Vagina (tissue), 2 donors: ENCODE measurements at regions not wholly inside any gene's neighbourhood (a gene's known extent, or its start where the extent isn't known, plus 50 kb on each side); places are given as distances from the start of the nearest gene placed in this dataset.

ENCODE experiments used
- DNase-seq, 2 donors: peaks; one replicate each; pipeline ENCODE4 v3.0.0-alpha.2; 2017; ENCODE audit errors: extremely low spot score in 2 of 2
- H3K27ac ChIP-seq: fragments of 200-600 bp; sonication (generic); one replicate; pipeline ENCODE4 v1.5.1; 2019
- H3K27me3 ChIP-seq: fragments of 200-600 bp; sonication (generic); one replicate; pipeline ENCODE4 v1.5.1; 2019
- H3K36me3 ChIP-seq, 2 donors: fragments of 200-600 bp; sonication (generic); one replicate each; pipeline ENCODE4 v1.5.1; 2017 to 2019
- H3K4me1 ChIP-seq: fragments of 200-600 bp; sonication (generic); one replicate; pipeline ENCODE4 v1.5.1; 2019
- H3K4me3 ChIP-seq, 2 donors: fragments of 200-600 bp; sonication (generic); 1 replicate in 1 of 2; 2 replicates in 1 of 2; pipeline ENCODE4 v1.5.1; 2016 to 2019
- H3K9me3 ChIP-seq: fragments of 200-600 bp; sonication (generic); one replicate; pipeline ENCODE4 v1.5.1; 2019
- CTCF ChIP-seq, 3 experiments: fragments of 450-650 bp in 2 of 3; fragments of 200-600 bp in 1 of 3; sonication (generic) in 1 of 3; IDR thresholded peaks; one replicate each; pipeline ENCODE4 v1.5.1; 2017 to 2019; ENCODE audit warnings: antibody characterized with exemption in 3 of 3, mild to moderate bottlenecking in 2 of 3, moderate library complexity in 2 of 3
- POLR2A ChIP-seq, 2 donors: fragments of 450-650 bp; IDR thresholded peaks; one replicate each; pipeline ENCODE4 v1.6.1; 2017; ENCODE audit warnings: antibody characterized with exemption in 2 of 2, mild to moderate bottlenecking in 2 of 2, moderate library complexity in 2 of 2
- POLR2AphosphoS5 ChIP-seq, 2 donors: sonication (generic); formaldehyde crosslinking; IDR thresholded peaks; one replicate each; pipeline ENCODE4 v1.9.0; 2017; ENCODE audit warnings: antibody characterized with exemption in 2 of 2, mild to moderate bottlenecking in 2 of 2, low read depth in 1 of 2; ENCODE audit not compliant: insufficient read depth in 1 of 2
- intact Hi-C: fragments of 100-400 bp; cut with DNase I; formaldehyde crosslinking; loops from one replicate; pipeline ENCODE4 v1.15.1; 2023

- H3K27ac ChIP-seq = no peak overlapping the region
- intact Hi-C loops = no loop called here
- DNase-seq = no peak
- H3K9me3 ChIP-seq = no peaks in the 10 kb centered on the region
- H3K36me3 ChIP-seq = no peaks in the 10 kb centered on the region
- no peak for TF ChIP-seq CTCF (IDR thresholded peaks at IDR 0.05)
- TF ChIP-seq POLR2A (IDR thresholded peaks at IDR 0.05) = no peak
- TF ChIP-seq POLR2AphosphoS5 (IDR thresholded peaks at IDR 0.05; ENCODE audit: insufficient read depth in 1 of 2, low read depth in 1 of 2) = no peak
- H3K4me1 ChIP-seq = no peaks in the 10 kb centered on the region
- no peak overlapping the region for H3K4me3 ChIP-seq
- H3K27me3 ChIP-seq = no peaks in the 10 kb centered on the region
Measured at GRCh38 chr2:203798296-203799087, 69.1 kb upstream of the CTLA4 start.

- H3K4me3 ChIP-seq = no peak overlapping the region
- no peak overlapping the region for H3K27ac ChIP-seq
- intact Hi-C loops = no loop called here
- TF ChIP-seq CTCF (IDR thresholded peaks at IDR 0.05) (no peak), POLR2A (IDR thresholded peaks at IDR 0.05) (no peak), POLR2AphosphoS5 (IDR thresholded peaks at IDR 0.05; ENCODE audit: insufficient read depth in 1 of 2, low read depth in 1 of 2) (no peak)
- H3K4me1 ChIP-seq = no peaks in the 10 kb centered on the region
- no peaks in the 10 kb centered on the region for H3K9me3 ChIP-seq
- no peaks in the 10 kb centered on the region for H3K36me3 ChIP-seq
- DNase-seq = no peak
- no peaks in the 10 kb centered on the region for H3K27me3 ChIP-seq
Measured at GRCh38 chr2:203799908-203800307, 67.7 kb upstream of the CTLA4 start.

GRCh38 chr2:203800783-203801182, 66.8 kb upstream of the CTLA4 start:
- no peak overlapping the region for H3K27ac ChIP-seq
- DNase-seq = no peak
- TF ChIP-seq POLR2AphosphoS5 (IDR thresholded peaks at IDR 0.05; ENCODE audit: insufficient read depth in 1 of 2, low read depth in 1 of 2) (no peak), CTCF (IDR thresholded peaks at IDR 0.05) (no peak), POLR2A (IDR thresholded peaks at IDR 0.05) (no peak)
- no peaks in the 10 kb centered on the region for H3K9me3 ChIP-seq
- H3K36me3 ChIP-seq = no peaks in the 10 kb centered on the region
- H3K27me3 ChIP-seq = no peaks in the 10 kb centered on the region
- no peak overlapping the region for H3K4me3 ChIP-seq
- intact Hi-C loops = no loop called here
- no peaks in the 10 kb centered on the region for H3K4me1 ChIP-seq

GRCh38 chr2:203802342-203803052, 65.1 kb upstream of the CTLA4 start:
- Histone ChIP-seq H3K9me3 (no peaks in the 10 kb centered on the region), H3K27ac (no peak overlapping the region), H3K36me3 (no peaks in the 10 kb centered on the region), H3K4me1 (no peaks in the 10 kb centered on the region), H3K27me3 (no peaks in the 10 kb centered on the region), H3K4me3 (no peak overlapping the region)
- DNase-seq = no peak
- TF ChIP-seq POLR2AphosphoS5 (IDR thresholded peaks at IDR 0.05; ENCODE audit: insufficient read depth in 1 of 2, low read depth in 1 of 2) (no peak), POLR2A (IDR thresholded peaks at IDR 0.05) (no peak)
- intact Hi-C loops = no loop called here

- no peak for TF ChIP-seq CTCF (IDR thresholded peaks at IDR 0.05)
- no peak for TF ChIP-seq POLR2AphosphoS5 (IDR thresholded peaks at IDR 0.05; ENCODE audit: insufficient read depth in 1 of 2, low read depth in 1 of 2)
- TF ChIP-seq POLR2A (IDR thresholded peaks at IDR 0.05) = no peak
- intact Hi-C loops = no loop called here
- H3K9me3 ChIP-seq = no peaks in the 10 kb centered on the region
Measured at GRCh38 chr2:203803053-203803429, 64.5 kb upstream of the CTLA4 start.

More at GRCh38 chr2:203803053-203803429, 64.5 kb upstream of the CTLA4 start:
- no peak overlapping the region for H3K4me3 ChIP-seq
- H3K27ac ChIP-seq = no peak overlapping the region
- H3K4me1 ChIP-seq = no peaks in the 10 kb centered on the region
- H3K36me3 ChIP-seq = no peaks in the 10 kb centered on the region
- no peaks in the 10 kb centered on the region for H3K27me3 ChIP-seq
- DNase-seq = no peak
